ENCODE measurements at regions not wholly inside any gene's neighbourhood (a gene's known extent, or its start where the extent isn't known, plus 50 kb on each side); places are given as distances from the start of the nearest gene placed in this dataset.
"Not testable (repeated sequence)": the region's sequence is repeated elsewhere in the genome, so short reads cannot be mapped to it uniquely, and the experiment has no call there.

DNA sequence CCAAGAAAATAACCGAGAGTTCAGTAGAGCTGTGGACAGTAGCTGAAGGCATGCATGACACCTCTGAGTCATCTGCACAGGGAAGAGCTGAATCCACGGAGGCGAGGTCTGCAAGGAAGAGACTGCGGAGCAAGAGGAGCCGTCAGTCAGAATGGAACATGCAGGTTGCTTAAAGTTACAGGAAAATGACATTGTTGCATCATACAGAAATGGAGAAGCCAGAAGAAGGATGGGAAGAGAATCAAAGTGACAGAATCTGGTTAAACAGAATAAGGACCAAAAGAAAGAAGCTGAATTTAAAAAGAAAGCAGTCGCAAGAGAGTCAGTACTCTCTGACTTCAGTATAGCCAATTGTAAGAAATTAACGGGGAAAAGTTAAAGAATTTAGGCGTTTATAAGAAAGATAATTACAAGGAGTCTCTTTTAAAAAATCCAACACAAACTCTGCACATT, 533.8 kb downstream of the ADCYAP1 start:
- no peaks in the 10 kb centered on the region for H3K9me3 ChIP-seq (ENCODE audit: control insufficient read depth in 4 of 4, low read length in 3 of 4)
- no peak overlapping the region for H3K4me3 ChIP-seq (ENCODE audit: low read depth in 1 of 3, low read length in 3 of 3)
- DNase-seq (ENCODE audit: low spot score): no peak
- WGBS: 86% methylated on average over 8 of the region's 8 CpGs
- H3K36me3 ChIP-seq (ENCODE audit: control insufficient read depth in 4 of 4, insufficient read depth in 3 of 4, low read depth in 1 of 4, low read length in 3 of 4): no peaks in the 10 kb centered on the region
- TF ChIP-seq FOXA1 (IDR thresholded peaks at IDR 0.05): no peak
- no peak for TF ChIP-seq EGR1 (IDR thresholded peaks at IDR 0.05; ENCODE audit: low read depth in 2 of 2)
- TF ChIP-seq JUND (IDR thresholded peaks at IDR 0.05): no peak
- no peak for TF ChIP-seq SP1 (IDR thresholded peaks at IDR 0.05)
- no peak for TF ChIP-seq RAD21 (IDR thresholded peaks at IDR 0.05)
- no peak for TF ChIP-seq GABPA (IDR thresholded peaks at IDR 0.05 in 1 of 2, conservative IDR thresholded peaks at IDR 0.05 in 1 of 2)
- no peak for TF ChIP-seq YY1 (IDR thresholded peaks at IDR 0.05)
- TF ChIP-seq, protein P1, sequence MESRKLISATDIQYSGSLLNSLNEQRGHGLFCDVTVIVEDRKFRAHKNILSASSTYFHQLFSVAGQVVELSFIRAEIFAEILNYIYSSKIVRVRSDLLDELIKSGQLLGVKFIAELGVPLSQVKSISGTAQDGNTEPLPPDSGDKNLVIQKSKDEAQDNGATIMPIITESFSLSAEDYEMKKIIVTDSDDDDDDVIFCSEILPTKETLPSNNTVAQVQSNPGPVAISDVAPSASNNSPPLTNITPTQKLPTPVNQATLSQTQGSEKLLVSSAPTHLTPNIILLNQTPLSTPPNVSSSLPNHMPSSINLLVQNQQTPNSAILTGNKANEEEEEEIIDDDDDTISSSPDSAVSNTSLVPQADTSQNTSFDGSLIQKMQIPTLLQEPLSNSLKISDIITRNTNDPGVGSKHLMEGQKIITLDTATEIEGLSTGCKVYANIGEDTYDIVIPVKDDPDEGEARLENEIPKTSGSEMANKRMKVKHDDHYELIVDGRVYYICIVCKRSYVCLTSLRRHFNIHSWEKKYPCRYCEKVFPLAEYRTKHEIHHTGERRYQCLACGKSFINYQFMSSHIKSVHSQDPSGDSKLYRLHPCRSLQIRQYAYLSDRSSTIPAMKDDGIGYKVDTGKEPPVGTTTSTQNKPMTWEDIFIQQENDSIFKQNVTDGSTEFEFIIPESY (IDR thresholded peaks at IDR 0.05): no peak
- TF ChIP-seq RXRA (IDR thresholded peaks at IDR 0.05): no peak
- no peak for TF ChIP-seq CTCF (IDR thresholded peaks at IDR 0.05; ENCODE audit: low read depth, low read length, missing input control)
- H3K9ac ChIP-seq (ENCODE audit: low read depth in 1 of 2, low read length in 2 of 2): no peak overlapping the region
- no peak overlapping the region for H3K27ac ChIP-seq (ENCODE audit: low read depth in 1 of 2, low read length in 2 of 2)
- H3K27me3 ChIP-seq (ENCODE audit: control insufficient read depth in 4 of 4, insufficient read depth in 4 of 4, low read length in 3 of 4): no peaks in the 10 kb centered on the region
- no peaks in the 10 kb centered on the region for H3K4me1 ChIP-seq (ENCODE audit: control insufficient read depth in 4 of 4, insufficient read depth in 4 of 4, low read length in 3 of 4)

- Histone ChIP-seq H3K9ac (ENCODE audit: low read depth in 1 of 2, low read length in 2 of 2) (no peak overlapping the region), H3K27ac (ENCODE audit: low read depth in 1 of 2, low read length in 2 of 2) (no peak overlapping the region), H3K27me3 (ENCODE audit: control insufficient read depth in 4 of 4, insufficient read depth in 4 of 4, low read length in 3 of 4) (no peaks in the 10 kb centered on the region), H3K36me3 (ENCODE audit: control insufficient read depth in 4 of 4, insufficient read depth in 3 of 4, low read depth in 1 of 4, low read length in 3 of 4) (no peaks in the 10 kb centered on the region), H3K9me3 (ENCODE audit: control insufficient read depth in 4 of 4, low read length in 3 of 4) (no peaks in the 10 kb centered on the region), H3K4me3 (ENCODE audit: low read depth in 1 of 3, low read length in 3 of 3) (no peak overlapping the region), H3K4me1 (ENCODE audit: control insufficient read depth in 4 of 4, insufficient read depth in 4 of 4, low read length in 3 of 4) (no peaks in the 10 kb centered on the region)
- no peak for DNase-seq (ENCODE audit: low spot score)
- TF ChIP-seq CTCF (IDR thresholded peaks at IDR 0.05; ENCODE audit: low read depth, low read length, missing input control): no peak
- TF ChIP-seq REST (IDR thresholded peaks at IDR 0.05): no peak
- TF ChIP-seq HNF4A (conservative IDR thresholded peaks at IDR 0.05): no peak
- TF ChIP-seq FOXA2 (IDR thresholded peaks at IDR 0.05): no peak
- no peak for TF ChIP-seq HNF4G (IDR thresholded peaks at IDR 0.05)
- TF ChIP-seq, protein P1 (IDR thresholded peaks at IDR 0.05): no peak
- no peak for TF ChIP-seq RXRA (IDR thresholded peaks at IDR 0.05)
- no peak for TF ChIP-seq RAD21 (IDR thresholded peaks at IDR 0.05)
- no peak for TF ChIP-seq MAX (IDR thresholded peaks at IDR 0.05)
- no peak for TF ChIP-seq NR2F2 (IDR thresholded peaks at IDR 0.05)
- no peak for TF ChIP-seq FOXA1 (IDR thresholded peaks at IDR 0.05)
- whole genome bisulfite sequencing: 84% methylated on average over 3 of the region's 3 CpGs
These were observed 534.3 kb downstream of the ADCYAP1 start for GRCh38 chr18:1438967-1439366.

GRCh38 chr18:1444062-1444461, 539.4 kb downstream of the ADCYAP1 start:
- DNase-seq (ENCODE audit: low spot score); H3K9me3 ChIP-seq (ENCODE audit: control insufficient read depth in 4 of 4, low read length in 3 of 4): not testable (repeated sequence)
- WGBS: 87% methylated on average over 2 of the region's 2 CpGs

More at GRCh38 chr18:1444062-1444461, 539.4 kb downstream of the ADCYAP1 start:
- H3K36me3 ChIP-seq (ENCODE audit: control insufficient read depth in 4 of 4, insufficient read depth in 3 of 4, low read depth in 1 of 4, low read length in 3 of 4); H3K27ac ChIP-seq (ENCODE audit: low read depth in 1 of 2, low read length in 2 of 2); H3K4me1 ChIP-seq (ENCODE audit: control insufficient read depth in 4 of 4, insufficient read depth in 4 of 4, low read length in 3 of 4); H3K4me3 ChIP-seq (ENCODE audit: low read depth in 1 of 3, low read length in 3 of 3); H3K9ac ChIP-seq (ENCODE audit: low read depth in 1 of 2, low read length in 2 of 2); H3K27me3 ChIP-seq (ENCODE audit: control insufficient read depth in 4 of 4, insufficient read depth in 4 of 4, low read length in 3 of 4): not testable (repeated sequence)
